ENCODE measurements at regions not wholly inside any gene's neighbourhood (a gene's known extent, or its start where the extent isn't known, plus 50 kb on each side); places are given as distances from the start of the nearest gene placed in this dataset.

DNA sequence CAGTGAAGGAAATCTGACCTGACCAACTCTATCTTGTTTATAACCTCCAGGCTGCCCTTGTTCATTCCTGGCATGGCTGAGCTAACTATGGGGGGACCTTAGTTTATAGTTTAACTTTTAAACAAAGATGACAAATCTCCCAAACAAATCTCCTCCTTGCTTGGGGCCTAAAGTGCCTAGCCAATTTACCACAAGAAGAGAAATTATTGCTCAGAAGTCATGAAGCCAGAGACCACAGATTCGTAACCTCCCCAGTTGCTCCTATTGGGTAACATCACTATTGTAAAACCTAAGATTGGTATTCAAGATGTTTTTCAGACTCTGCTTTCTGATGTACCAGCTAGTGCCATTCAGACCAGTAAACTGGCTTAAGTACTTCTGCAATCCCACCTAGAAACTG, 649.4 kb upstream of the SLC8A1 start:
- no peaks in the 10 kb centered on the region for H3K36me3 Mint-ChIP-seq (ENCODE audit: insufficient read depth, unreplicated experiment)
- no peak overlapping the region for H3K27ac Mint-ChIP-seq (ENCODE audit: unreplicated experiment)
- no peaks in the 10 kb centered on the region for H3K9me3 ChIP-seq
- no peaks in the 10 kb centered on the region for H3K36me3 ChIP-seq (ENCODE audit: control insufficient read depth, insufficient read depth, low read length)
- H3K4me3 Mint-ChIP-seq (ENCODE audit: unreplicated experiment), result no peak overlapping the region
- no peak for TF ChIP-seq CTCF (IDR thresholded peaks at IDR 0.05; ENCODE audit: insufficient read depth in 1 of 2, low read depth in 1 of 2, low read length in 1 of 2, severe bottlenecking in 1 of 2, unreplicated experiment in 1 of 2)
- ChIA-PET CTCF (no interaction called here), POLR2A (no interaction called here)
- no peak for DNase-seq
- no TSS peak for BruUV-seq (replicated peaks)
- H3K4me1 Mint-ChIP-seq (ENCODE audit: low read depth, unreplicated experiment), result no peaks in the 10 kb centered on the region
- no peak overlapping the region for H3K4me3 ChIP-seq (ENCODE audit: low read depth, low read length)
- H3K9me3 Mint-ChIP-seq (ENCODE audit: unreplicated experiment), result no peaks in the 10 kb centered on the region
- intact Hi-C loops (cut with micrococcal nuclease; ENCODE audit: unreplicated experiment), result no loop called here
- H3K27me3 Mint-ChIP-seq (ENCODE audit: insufficient read depth, unreplicated experiment), result no peaks in the 10 kb centered on the region
- no peaks in the 10 kb centered on the region for H3K27me3 ChIP-seq (replicated peaks; ENCODE audit: control insufficient read depth, insufficient read depth, low read length)
- no peaks in the 10 kb centered on the region for H3K4me1 ChIP-seq

DNA sequence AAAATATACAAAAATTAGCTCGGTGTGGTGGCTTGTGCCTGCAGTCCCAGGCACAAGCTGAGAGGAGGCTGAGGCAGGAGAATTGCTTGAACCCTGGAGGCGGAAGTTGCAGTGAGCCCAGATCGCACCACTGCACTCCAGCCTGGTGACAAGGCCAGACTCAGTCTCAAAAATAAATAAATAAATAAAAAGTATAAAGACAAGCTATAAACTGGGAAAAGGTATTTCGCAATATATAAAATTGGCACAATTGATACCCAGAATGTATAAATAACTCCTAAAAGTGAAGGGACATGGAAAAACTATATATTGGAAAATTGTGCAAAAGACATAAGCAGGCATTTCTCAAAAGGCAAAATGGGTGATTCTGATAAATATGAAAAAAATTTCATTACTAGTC, 657.9 kb upstream of the SLC8A1 start:
- Histone ChIP-seq H3K36me3 (ENCODE audit: control insufficient read depth, insufficient read depth, low read length) (no peaks in the 10 kb centered on the region), H3K9me3 (peaks cover 5% of the 10 kb centered on the region; the same call in 1 of the 2 replicates), H3K27me3 (replicated peaks; ENCODE audit: control insufficient read depth, insufficient read depth, low read length) (no peaks in the 10 kb centered on the region), H3K4me1 (no peaks in the 10 kb centered on the region), H3K4me3 (ENCODE audit: low read depth, low read length) (no peak overlapping the region)
- CTCF ChIA-PET, result no interaction called here
- TF ChIP-seq CTCF (IDR thresholded peaks at IDR 0.05; ENCODE audit: insufficient read depth in 1 of 2, low read depth in 1 of 2, low read length in 1 of 2, severe bottlenecking in 1 of 2, unreplicated experiment in 1 of 2), result no peak
- POLR2A ChIA-PET, result no interaction called here
- H3K36me3 Mint-ChIP-seq (ENCODE audit: insufficient read depth, unreplicated experiment), result no peaks in the 10 kb centered on the region
- DNase-seq, result no peak
- H3K27me3 Mint-ChIP-seq (ENCODE audit: insufficient read depth, unreplicated experiment), result no peaks in the 10 kb centered on the region
- intact Hi-C loops (cut with micrococcal nuclease; ENCODE audit: unreplicated experiment), result no loop called here
- no peak overlapping the region for H3K4me3 Mint-ChIP-seq (ENCODE audit: unreplicated experiment)
- BruUV-seq (replicated peaks), result no TSS peak
- no peaks in the 10 kb centered on the region for H3K4me1 Mint-ChIP-seq (ENCODE audit: low read depth, unreplicated experiment)
- H3K9me3 Mint-ChIP-seq (ENCODE audit: unreplicated experiment), result peaks cover 7% of the 10 kb centered on the region
- H3K27ac Mint-ChIP-seq (ENCODE audit: unreplicated experiment), result no peak overlapping the region

GRCh38 chr2:41111836-41112627, 660.1 kb upstream of the SLC8A1 start:
- H3K9me3 ChIP-seq, result peaks cover 5% of the 10 kb centered on the region; the same call in 1 of the 2 replicates
- BruUV-seq (replicated peaks), result no TSS peak
- H3K4me3 Mint-ChIP-seq (ENCODE audit: unreplicated experiment), result no peak overlapping the region
- H3K27me3 ChIP-seq (replicated peaks; ENCODE audit: control insufficient read depth, insufficient read depth, low read length), result no peaks in the 10 kb centered on the region
- H3K27me3 Mint-ChIP-seq (ENCODE audit: insufficient read depth, unreplicated experiment), result no peaks in the 10 kb centered on the region
- no peak overlapping the region for H3K27ac Mint-ChIP-seq (ENCODE audit: unreplicated experiment)
- no peaks in the 10 kb centered on the region for H3K36me3 ChIP-seq (ENCODE audit: control insufficient read depth, insufficient read depth, low read length)
- H3K4me3 ChIP-seq (ENCODE audit: low read depth, low read length), result no peak overlapping the region
- TF ChIP-seq CTCF (IDR thresholded peaks at IDR 0.05; ENCODE audit: insufficient read depth in 1 of 2, low read depth in 1 of 2, low read length in 1 of 2, severe bottlenecking in 1 of 2, unreplicated experiment in 1 of 2), result no peak
- no peak for DNase-seq
- ChIA-PET CTCF (no interaction called here), POLR2A (no interaction called here)
- H3K4me1 ChIP-seq, result no peaks in the 10 kb centered on the region
- intact Hi-C loops (cut with micrococcal nuclease; ENCODE audit: unreplicated experiment), result no loop called here
- no peaks in the 10 kb centered on the region for H3K4me1 Mint-ChIP-seq (ENCODE audit: low read depth, unreplicated experiment)
- H3K9me3 Mint-ChIP-seq (ENCODE audit: unreplicated experiment), result peaks cover 7% of the 10 kb centered on the region
- no peaks in the 10 kb centered on the region for H3K36me3 Mint-ChIP-seq (ENCODE audit: insufficient read depth, unreplicated experiment)
